ENCODE measurements at regions not wholly inside any gene's neighbourhood (a gene's known extent, or its start where the extent isn't known, plus 50 kb on each side); places are given as distances from the start of the nearest gene placed in this dataset.

GRCh38 chr2:234835738-234836137 lies 116.1 kb upstream of the SH3BP4 start:
- Histone ChIP-seq H4K5ac (ENCODE audit: insufficient read length, low read depth, low read length) (no peak overlapping the region), H3K23me2 (ENCODE audit: insufficient read length, low read depth, low read length, poor library complexity, severe bottlenecking) (no peaks in the 10 kb centered on the region), H3K79me2 (ENCODE audit: insufficient read depth, low read length) (no peaks in the 10 kb centered on the region), H3K9ac (ENCODE audit: extremely low read depth, insufficient read length, low read length) (no peak overlapping the region), H3K18ac (ENCODE audit: insufficient read length, low read depth, low read length) (no peak overlapping the region), H2BK120ac (ENCODE audit: low read depth, low read length, poor library complexity, severe bottlenecking) (no peak overlapping the region), H3K79me1 (ENCODE audit: insufficient read depth, low read depth, low read length, poor library complexity, severe bottlenecking) (no peaks in the 10 kb centered on the region), H3K23ac (ENCODE audit: insufficient read length, low read depth, low read length) (no peak overlapping the region), H2BK20ac (ENCODE audit: low read depth, low read length, poor library complexity, severe bottlenecking) (no peak overlapping the region), H4K91ac (ENCODE audit: insufficient read length, low read depth, low read length) (no peak overlapping the region), H4K20me1 (ENCODE audit: control insufficient read depth, insufficient read depth, insufficient read length) (no peaks in the 10 kb centered on the region), H3K9me3 (ENCODE audit: control insufficient read depth, low read depth, low read length) (no peaks in the 10 kb centered on the region), H2BK5ac (ENCODE audit: insufficient read length, low read length) (no peak overlapping the region), H3K4me2 (ENCODE audit: insufficient read depth, insufficient read length, low read length) (no peak overlapping the region), H3T11ph (ENCODE audit: low read length) (no peak overlapping the region), H3K27ac (ENCODE audit: insufficient read length, low read depth, low read length) (no peak overlapping the region), H2AFZ (ENCODE audit: low read length) (no peak overlapping the region), H2AK5ac (ENCODE audit: insufficient read length, low read length) (no peak overlapping the region), H3K4ac (ENCODE audit: low read depth, low read length) (no peak overlapping the region), H4K8ac (replicated peaks; ENCODE audit: insufficient read length, low read depth, low read length) (no peak overlapping the region), H3K56ac (ENCODE audit: insufficient read length, low read depth, low read length) (no peak overlapping the region), H2BK15ac (ENCODE audit: low read depth, low read length) (no peak overlapping the region), H3K4me1 (ENCODE audit: insufficient read depth, low read length) (peaks cover 4% of the 10 kb centered on the region; the same call in 1 of the 2 replicates), H3K14ac (ENCODE audit: insufficient read depth, low read length) (no peak overlapping the region), H2BK12ac (ENCODE audit: insufficient read length, low read depth, low read length) (no peak overlapping the region), H3K27me3 (ENCODE audit: insufficient read depth, low read length) (no peaks in the 10 kb centered on the region)
- H3K9me3 Mint-ChIP-seq, result no peaks in the 10 kb centered on the region
- H3K36me3 Mint-ChIP-seq (ENCODE audit: insufficient read depth in 1 of 3, low read depth in 3 of 3), result peaks cover 0 to 2% (median 0%) of the 10 kb centered on the region in 3 experiments; a peak in 2 of 7 replicates
- no CpG with 5 or more reads among the region's 4 CpGs for WGBS (ENCODE audit: extremely low coverage, insufficient read length, low lambda C conversion rate)
- no peak for DNase-seq
- TF ChIP-seq CTCF (conservative IDR thresholded peaks at IDR 0.05), result no peak
- H3K4me3 Mint-ChIP-seq, result no peak overlapping the region
- H3K27me3 Mint-ChIP-seq (ENCODE audit: low read depth), result no peaks in the 10 kb centered on the region
- H3K27ac Mint-ChIP-seq, result no peak overlapping the region
- H3K4me1 Mint-ChIP-seq, result peaks cover 8 to 12% of the 10 kb centered on the region in 2 experiments
